GM18951 (cell line): ENCODE measurements at regions not wholly inside any gene's neighbourhood (a gene's known extent, or its start where the extent isn't known, plus 50 kb on each side); places are given as distances from the start of the nearest gene placed in this dataset.

Source experiments
- POLR2A ChIP-seq: IDR thresholded peaks from 4 replicates; pipeline ENCODE4 v1.6.1; 2011; ENCODE audit warnings: mild to moderate bottlenecking; ENCODE audit not compliant: insufficient read length, insufficient read depth; ENCODE audit errors: extremely low read depth
- in situ Hi-C: fragments of 300-500 bp; cut with MboI; formaldehyde crosslinking; loops from one replicate; pipeline ENCODE4 v1.12.0; 2022; ENCODE audit warnings: low sequenced_read_pairs, mixed read lengths, inconsistent platforms; ENCODE audit not compliant: unreplicated experiment

DNA sequence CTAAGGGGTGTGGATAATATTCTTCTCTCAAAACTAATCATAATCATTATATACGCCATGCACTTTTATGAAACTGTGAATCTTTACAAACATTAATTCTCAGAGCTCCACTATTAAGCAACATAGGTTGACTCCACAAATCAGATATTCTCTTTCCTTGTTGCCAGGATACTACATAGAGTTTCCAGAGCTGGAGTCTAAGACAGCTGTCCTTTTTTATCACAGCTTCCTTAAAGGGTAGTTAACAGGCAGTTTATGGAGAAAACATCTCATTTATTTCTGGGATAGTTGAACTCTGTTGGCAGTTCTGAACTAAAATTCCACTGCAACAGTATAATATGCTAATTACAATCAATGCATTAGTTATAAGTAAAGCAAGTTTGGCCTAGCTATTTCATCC is 152.1 kb upstream of the PPP1R2C start:
- TF ChIP-seq POLR2A: no peak
- in situ Hi-C loops: no loop called here

DNA sequence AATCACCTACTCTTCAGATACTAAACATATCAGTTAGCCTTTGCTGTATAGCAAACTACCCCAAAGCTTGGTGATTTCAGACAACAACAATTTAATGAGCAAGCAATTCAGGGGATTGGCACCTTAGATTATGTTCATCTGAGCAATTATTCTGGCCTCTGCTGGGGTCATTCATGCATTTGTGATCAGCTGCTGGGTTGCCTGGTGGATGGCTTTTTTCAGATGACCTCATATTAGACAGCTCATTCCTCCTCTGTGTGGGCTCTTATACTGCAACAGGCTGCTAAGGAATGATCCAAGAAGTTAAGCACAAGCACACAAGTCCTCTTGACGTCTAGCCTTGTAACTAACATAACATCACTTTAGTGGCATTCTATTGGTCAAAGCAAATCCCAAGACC is 153.0 kb upstream of the PPP1R2C start:
- TF ChIP-seq POLR2A: no peak
- in situ Hi-C loops: no loop called here

DNA sequence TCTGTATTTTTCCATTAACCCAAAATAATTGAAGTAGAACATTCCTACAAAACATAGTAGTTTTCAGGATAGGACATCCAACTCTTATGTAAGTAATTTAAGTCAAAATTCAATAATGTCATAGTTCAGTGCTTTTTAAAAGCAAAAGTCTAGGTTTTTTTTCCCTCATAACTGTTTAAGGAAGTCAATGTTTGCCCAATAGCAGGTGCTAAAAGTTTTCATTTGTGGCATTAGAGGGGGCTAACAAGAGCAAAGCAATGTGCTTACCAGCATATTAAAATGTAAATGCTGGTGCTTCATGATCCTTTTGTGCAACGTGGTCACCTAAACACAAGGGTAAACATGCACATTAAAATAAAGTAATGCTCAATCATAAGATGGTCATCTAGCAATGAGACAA is 155.2 kb upstream of the PPP1R2C start:
- in situ Hi-C loops: no loop called here
- no peak for TF ChIP-seq POLR2A

DNA sequence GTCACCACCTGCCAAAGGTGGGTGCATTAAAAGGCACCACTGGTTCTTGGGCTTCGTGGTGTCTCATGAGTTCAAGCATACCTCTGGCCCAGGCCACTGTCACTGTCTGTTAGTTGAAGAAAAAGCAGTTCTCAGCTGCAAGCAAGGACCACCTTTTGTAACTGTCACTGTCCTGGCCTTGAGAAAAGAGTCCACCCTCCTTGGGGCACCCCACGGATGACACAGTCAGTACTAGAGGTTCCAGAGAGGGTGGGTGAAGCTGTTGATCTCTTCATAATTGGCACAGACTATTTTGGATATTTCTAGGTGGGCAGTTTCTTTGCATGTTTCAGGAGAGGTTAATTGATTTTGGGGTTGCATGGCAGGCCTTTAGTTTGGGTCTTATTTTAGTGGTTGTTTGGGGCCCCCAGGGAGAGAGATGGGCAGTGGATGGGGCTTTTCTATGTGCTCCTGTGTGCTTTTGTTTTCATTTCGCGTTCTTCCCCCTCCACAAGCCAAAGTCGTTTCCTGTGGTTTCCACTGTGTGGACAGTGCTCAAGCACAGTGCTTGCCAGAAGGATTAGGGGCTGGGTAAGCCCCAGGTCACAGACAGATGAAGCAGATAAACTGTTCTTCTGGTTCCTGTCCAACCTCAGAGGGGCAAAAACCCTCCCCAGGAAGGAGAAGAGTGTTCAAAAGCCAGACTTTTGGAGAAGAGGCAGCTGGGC is 156.2 kb upstream of the PPP1R2C start:
- in situ Hi-C loops: no loop called here
- no peak for TF ChIP-seq POLR2A

DNA sequence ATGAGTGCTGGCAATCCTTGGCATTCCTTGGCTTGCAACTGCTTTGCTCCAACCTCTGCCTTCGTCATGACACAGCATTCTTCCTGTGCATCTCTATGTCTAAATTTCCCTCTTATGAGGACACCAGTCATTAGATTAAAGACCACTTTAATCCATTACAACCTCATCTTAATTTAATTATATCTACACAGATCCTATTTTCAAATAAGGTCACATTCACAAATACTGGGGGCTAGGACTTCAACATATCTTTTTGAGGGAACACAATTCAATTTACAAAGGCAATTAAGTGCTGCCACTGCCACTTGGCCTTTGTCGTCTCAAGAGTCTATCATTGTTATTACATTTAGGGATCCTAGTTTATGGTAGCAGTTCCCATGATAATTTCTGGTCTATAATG is 163.7 kb upstream of the PPP1R2C start:
- in situ Hi-C loops: loop anchor here (10.0 kb wide), 1 partner anchor 1147 kb away; no protein-coding TSS in a partner anchor
- no peak for TF ChIP-seq POLR2A

DNA sequence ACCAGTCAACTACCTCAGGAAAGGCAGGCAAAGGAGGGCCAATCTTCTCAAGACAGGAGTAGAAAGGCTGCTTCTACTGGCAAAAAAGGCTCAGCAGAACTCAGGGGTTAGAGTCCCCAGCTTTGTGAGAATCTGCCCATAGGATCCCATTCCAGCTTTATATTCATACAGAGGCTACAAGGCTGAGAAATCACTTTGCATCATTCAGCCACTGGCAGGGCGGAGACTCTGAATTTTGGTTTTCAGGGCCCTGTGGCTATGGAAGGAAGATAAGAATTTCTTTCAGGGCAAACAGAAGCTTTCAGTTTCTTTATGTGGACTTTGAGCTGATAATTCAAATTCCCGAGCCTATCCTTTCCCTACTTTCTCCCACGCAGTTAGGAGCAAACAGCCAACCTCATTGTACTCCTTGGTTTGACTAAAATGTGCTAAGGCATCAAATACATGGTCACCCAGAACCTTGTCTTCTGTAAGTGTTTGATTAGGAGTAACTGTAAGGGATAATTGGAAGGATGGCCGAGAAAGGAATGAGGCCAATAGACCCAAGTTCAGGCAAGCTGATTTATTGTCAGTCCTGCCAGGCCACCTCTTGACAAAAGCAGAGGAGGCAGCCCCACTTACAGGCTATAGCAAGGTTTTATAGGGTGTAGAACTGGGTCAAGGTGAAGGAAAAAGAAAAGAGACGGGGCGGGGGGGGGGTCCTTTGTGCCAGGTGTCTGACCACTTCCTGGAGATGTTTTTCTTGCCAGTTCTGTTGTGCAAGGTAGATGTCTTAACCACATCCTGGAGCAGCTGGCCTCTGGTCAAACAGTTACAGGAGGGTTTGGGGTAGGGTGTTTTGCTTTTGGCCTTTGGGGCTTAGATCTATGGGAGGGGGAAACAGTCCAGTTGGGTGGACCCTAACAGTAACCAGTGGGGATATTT is 165.3 kb upstream of the PPP1R2C start:
- no peak for TF ChIP-seq POLR2A
- in situ Hi-C loops: loop anchor here (10.0 kb wide), 1 partner anchor 1149 kb away; no protein-coding TSS in a partner anchor

DNA sequence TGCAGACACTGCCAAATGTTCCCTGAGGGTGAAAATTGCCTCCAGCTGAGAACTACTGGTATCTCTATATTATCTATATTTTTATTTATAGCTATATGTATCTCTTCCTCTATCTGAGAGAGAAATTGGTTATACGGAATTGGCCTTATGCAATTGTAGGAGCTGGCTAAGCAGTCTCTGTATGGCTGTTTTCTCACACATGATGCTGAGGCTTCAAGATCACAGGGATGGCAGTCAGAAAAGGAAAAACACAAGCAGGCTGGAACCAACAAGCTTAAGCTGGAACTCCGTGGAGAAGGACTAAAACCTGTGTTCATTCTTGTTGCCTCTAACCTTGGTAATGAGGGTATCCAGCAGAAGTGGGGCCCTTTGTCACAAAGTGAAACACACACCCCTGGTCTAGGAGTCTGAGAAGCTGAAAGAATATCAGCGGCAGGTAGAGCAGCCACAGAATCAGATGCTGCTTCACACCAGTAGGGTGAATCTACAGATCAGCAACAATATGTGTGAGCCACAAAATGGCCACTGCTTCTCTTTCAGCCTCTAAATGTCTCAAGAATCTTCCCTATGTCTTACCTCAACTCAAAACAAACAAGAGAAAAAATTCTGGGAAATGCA is 166.5 kb upstream of the PPP1R2C start:
- no peak for TF ChIP-seq POLR2A
- in situ Hi-C loops: loop anchor here (10.0 kb wide), 1 partner anchor 1150 kb away; no protein-coding TSS in a partner anchor

DNA sequence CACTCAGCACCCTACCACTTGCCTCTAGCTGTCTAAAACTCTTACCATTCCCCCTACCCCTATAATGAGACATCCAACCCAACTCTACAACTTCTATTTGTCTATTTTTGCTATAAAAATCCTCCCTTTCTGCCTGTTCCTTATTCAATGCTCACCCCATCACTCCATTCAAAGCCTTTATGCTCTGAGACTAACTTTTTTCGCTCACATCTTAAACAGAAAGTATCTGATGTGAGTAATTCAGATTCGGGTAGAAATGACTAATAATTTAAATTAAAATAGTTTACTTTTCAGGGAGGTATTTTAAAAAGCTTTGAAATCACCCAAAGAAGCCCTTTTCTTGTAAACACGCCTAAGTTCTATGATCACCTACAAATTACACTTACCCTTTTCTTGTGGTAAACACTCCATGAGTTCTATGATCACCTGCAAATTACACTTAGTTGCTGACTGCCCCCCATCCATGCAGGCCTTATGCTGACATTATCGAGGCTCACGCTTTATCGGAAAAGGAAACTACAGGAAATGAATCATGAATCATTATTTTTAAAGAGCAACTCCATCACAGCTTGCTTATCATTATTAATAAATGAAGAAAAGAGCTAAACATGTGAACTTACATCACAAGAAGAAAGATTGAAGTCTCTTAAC is 168.7 kb upstream of the PPP1R2C start:
- in situ Hi-C loops: loop anchor here (10.0 kb wide), 1 partner anchor 1152 kb away; no protein-coding TSS in a partner anchor

DNA sequence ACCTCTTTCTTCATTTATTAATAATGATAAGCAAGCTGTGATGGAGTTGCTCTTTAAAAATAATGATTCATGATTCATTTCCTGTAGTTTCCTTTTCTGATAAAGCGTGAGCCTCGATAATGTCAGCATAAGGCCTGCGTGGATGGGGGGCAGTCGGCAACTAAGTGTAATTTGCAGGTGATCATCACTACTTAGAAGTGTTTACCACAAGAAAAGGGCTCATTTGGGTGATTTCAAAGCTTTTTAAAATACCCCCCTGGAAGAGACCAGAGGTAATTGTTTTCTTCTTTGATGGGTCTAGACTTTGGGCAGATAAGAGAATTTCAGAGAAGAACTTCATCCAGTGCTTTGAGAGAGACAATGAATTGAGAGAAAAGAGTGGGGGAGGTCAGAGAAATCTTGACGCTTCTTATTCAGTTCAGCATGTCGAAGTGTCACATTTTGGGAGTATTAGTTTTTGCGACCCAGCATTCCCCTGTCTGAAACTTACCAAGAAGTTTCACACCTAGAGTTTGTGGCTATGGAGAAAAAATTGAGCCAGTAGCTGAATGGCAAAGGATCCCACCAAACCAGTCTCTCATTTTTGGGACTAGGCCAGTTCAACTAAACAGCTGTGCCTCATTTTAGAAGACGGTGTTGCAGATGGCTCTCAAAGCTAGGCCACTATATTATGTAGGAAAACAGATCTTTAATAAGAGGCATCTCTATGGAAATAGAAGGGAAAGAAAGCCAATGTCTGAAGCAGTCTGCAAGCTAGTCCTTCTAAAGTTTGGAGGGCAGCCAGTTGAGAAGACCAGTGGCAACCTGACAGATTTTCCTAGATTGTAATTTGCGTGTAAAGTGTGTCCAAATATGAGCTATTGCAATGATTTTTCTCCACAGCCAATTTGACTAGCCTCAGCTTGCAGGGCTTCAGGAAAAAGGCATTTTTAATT is 171.0 kb upstream of the PPP1R2C start:
- in situ Hi-C loops: loop anchor here (10.0 kb wide), 1 partner anchor 1154 kb away; no protein-coding TSS in a partner anchor
- no peak for TF ChIP-seq POLR2A

More for the DNA sequence above, 168.7 kb upstream of the PPP1R2C start:
- TF ChIP-seq POLR2A: no peak

DNA sequence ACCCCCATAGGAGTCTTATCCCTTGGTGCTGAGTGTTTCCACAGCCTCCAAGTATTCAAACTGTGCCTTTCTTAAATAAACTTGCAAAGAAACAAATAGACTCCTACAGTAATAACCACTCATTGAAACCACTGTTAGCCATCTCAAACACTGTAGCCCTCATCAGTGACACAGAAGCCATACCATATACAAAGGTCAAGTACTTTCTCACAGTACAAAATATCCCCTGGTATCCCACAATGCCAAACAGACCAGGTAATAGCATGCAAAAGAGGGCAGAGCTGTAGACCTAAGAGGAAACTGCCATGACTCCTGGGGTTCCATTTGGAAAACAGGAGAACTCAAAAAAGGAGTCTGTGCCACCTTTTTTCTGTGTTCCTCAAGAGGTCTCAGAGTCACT is 173.8 kb upstream of the PPP1R2C start:
- in situ Hi-C loops: no loop called here
- no peak for TF ChIP-seq POLR2A

DNA sequence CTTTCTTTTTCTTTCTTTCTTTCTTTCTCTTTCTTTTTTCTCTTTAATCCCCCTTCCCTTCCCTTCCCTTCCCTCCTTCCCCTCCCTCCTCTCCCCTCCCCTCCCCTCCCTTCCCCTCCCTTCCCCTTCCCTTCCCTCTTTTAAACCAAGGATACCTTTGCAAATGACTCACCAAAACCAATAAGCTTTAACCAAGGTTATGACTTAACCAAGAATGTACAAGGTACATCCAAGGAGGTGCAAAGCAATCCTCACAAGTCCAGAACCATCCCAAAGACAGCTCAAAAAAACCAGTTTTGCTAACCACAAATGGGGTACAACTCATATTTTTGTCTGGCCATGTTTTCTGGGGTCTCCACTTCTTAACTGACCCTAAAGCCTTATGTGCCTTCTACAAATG is 174.7 kb upstream of the PPP1R2C start:
- in situ Hi-C loops: no loop called here
- TF ChIP-seq POLR2A: no peak

DNA sequence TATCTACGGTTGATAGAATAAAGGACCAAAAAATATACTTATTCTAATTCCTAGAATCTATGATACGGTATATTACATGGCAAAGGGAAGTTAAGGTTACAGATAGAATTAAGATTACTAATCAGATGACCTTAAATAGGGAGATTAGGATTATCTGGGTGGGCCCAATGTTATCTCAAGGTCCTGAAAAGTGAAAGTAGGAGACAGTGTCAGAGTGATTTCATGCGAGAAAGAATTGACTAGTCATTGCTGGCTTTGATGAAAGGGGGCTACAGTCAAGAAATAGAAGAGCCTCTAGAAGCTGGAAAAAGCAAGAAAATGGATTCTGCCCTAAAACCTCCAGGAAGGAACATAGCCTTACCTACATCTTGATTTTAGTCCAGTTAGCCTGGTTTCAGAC is 176.9 kb upstream of the PPP1R2C start:
- no peak for TF ChIP-seq POLR2A
- in situ Hi-C loops: no loop called here
